ENCODE measurements at regions not wholly inside any gene's neighbourhood (a gene's known extent, or its start where the extent isn't known, plus 50 kb on each side); places are given as distances from the start of the nearest gene placed in this dataset.

- no peaks in the 10 kb centered on the region for H3K36me3 Mint-ChIP-seq
- H3K27ac ChIP-seq (ENCODE audit: low read length) = no peak overlapping the region
- H3K4me1 Mint-ChIP-seq = no peaks in the 10 kb centered on the region
- H3K36me3 ChIP-seq (ENCODE audit: control insufficient read depth, insufficient read depth, low read length) = no peaks in the 10 kb centered on the region
- no peak overlapping the region for H3K27ac Mint-ChIP-seq
- WGBS (ENCODE audit: insufficient coverage) = 55% methylated on average over 3 of the region's 3 CpGs
- TF ChIP-seq CTCF (IDR thresholded peaks at IDR 0.05) = no peak
- no peaks in the 10 kb centered on the region for H3K27me3 ChIP-seq (ENCODE audit: control insufficient read depth, insufficient read depth, low read length)
- no peaks in the 10 kb centered on the region for H3K27me3 Mint-ChIP-seq (ENCODE audit: low read depth in 2 of 2)
- DNase-seq (no peak), ATAC-seq (no peak)
- H3K9me3 ChIP-seq (ENCODE audit: control insufficient read depth, insufficient read depth, low read length) = no peaks in the 10 kb centered on the region
- intact Hi-C loops (cut with micrococcal nuclease) = no loop called here
- no peak overlapping the region for H3K4me3 Mint-ChIP-seq
- no peak overlapping the region for H3K4me3 ChIP-seq (ENCODE audit: low read length)
- H3K4me1 ChIP-seq (ENCODE audit: control insufficient read depth, insufficient read depth, low read length) = no peaks in the 10 kb centered on the region
- H3K9me3 Mint-ChIP-seq = peaks cover 10 to 28% of the 10 kb centered on the region in 2 donors
These were observed 533.2 kb upstream of the SEMA6A start for GRCh38 chr5:117107859-117108258.

- Histone ChIP-seq H3K4me3 (ENCODE audit: low read length) (no peak overlapping the region), H3K9me3 (ENCODE audit: control insufficient read depth, insufficient read depth, low read length) (no peaks in the 10 kb centered on the region), H3K4me1 (ENCODE audit: control insufficient read depth, insufficient read depth, low read length) (no peaks in the 10 kb centered on the region), H3K36me3 (ENCODE audit: control insufficient read depth, insufficient read depth, low read length) (no peaks in the 10 kb centered on the region), H3K27me3 (ENCODE audit: control insufficient read depth, insufficient read depth, low read length) (no peaks in the 10 kb centered on the region), H3K27ac (ENCODE audit: low read length) (no peak overlapping the region)
- H3K36me3 Mint-ChIP-seq = no peaks in the 10 kb centered on the region
- no peak for DNase-seq
- intact Hi-C loops (cut with micrococcal nuclease) = no loop called here
- H3K9me3 Mint-ChIP-seq = peaks cover 12 to 25% of the 10 kb centered on the region in 2 donors
- no peaks in the 10 kb centered on the region for H3K27me3 Mint-ChIP-seq (ENCODE audit: low read depth in 2 of 2)
- H3K27ac Mint-ChIP-seq = no peak overlapping the region
- no peaks in the 10 kb centered on the region for H3K4me1 Mint-ChIP-seq
- 82% methylated on average over 3 of the region's 4 CpGs for WGBS (ENCODE audit: insufficient coverage)
- no peak for ATAC-seq
- TF ChIP-seq CTCF (IDR thresholded peaks at IDR 0.05) = no peak
- no peak overlapping the region for H3K4me3 Mint-ChIP-seq
These were observed 529.1 kb upstream of the SEMA6A start for GRCh38 chr5:117103703-117104102.

- no peaks in the 10 kb centered on the region for H3K27me3 ChIP-seq (ENCODE audit: control insufficient read depth, insufficient read depth, low read length)
- no peaks in the 10 kb centered on the region for H3K9me3 ChIP-seq (ENCODE audit: control insufficient read depth, insufficient read depth, low read length)
- H3K27me3 Mint-ChIP-seq (ENCODE audit: low read depth in 2 of 2) = no peaks in the 10 kb centered on the region
- no peak for TF ChIP-seq CTCF (IDR thresholded peaks at IDR 0.05)
- no peaks in the 10 kb centered on the region for H3K4me1 Mint-ChIP-seq
- H3K36me3 ChIP-seq (ENCODE audit: control insufficient read depth, insufficient read depth, low read length) = no peaks in the 10 kb centered on the region
- H3K4me3 Mint-ChIP-seq = no peak overlapping the region
- no peak overlapping the region for H3K4me3 ChIP-seq (ENCODE audit: low read length)
- DNase-seq (no peak), ATAC-seq (no peak)
- no peak overlapping the region for H3K27ac ChIP-seq (ENCODE audit: low read length)
- no peaks in the 10 kb centered on the region for H3K36me3 Mint-ChIP-seq
- H3K4me1 ChIP-seq (ENCODE audit: control insufficient read depth, insufficient read depth, low read length) = no peaks in the 10 kb centered on the region
- intact Hi-C loops (cut with micrococcal nuclease) = no loop called here
- H3K27ac Mint-ChIP-seq = no peak overlapping the region
- peaks cover 13 to 24% of the 10 kb centered on the region in 2 donors for H3K9me3 Mint-ChIP-seq
These were observed 528.0 kb upstream of the SEMA6A start for GRCh38 chr5:117102591-117102990.

GRCh38 chr5:117100176-117100575, 525.6 kb upstream of the SEMA6A start:
- no peaks in the 10 kb centered on the region for H3K4me1 ChIP-seq (ENCODE audit: control insufficient read depth, insufficient read depth, low read length)
- H3K27ac ChIP-seq (ENCODE audit: low read length) = no peak overlapping the region
- Mint-ChIP-seq H3K4me1 (no peaks in the 10 kb centered on the region), H3K9me3 (peaks cover 9 to 17% of the 10 kb centered on the region in 2 donors), H3K27ac (no peak overlapping the region), H3K27me3 (ENCODE audit: low read depth in 2 of 2) (no peaks in the 10 kb centered on the region), H3K4me3 (no peak overlapping the region), H3K36me3 (no peaks in the 10 kb centered on the region)
- ATAC-seq (no peak), DNase-seq (no peak)
- 86% methylated on average over 1 of the region's 1 CpG for WGBS (ENCODE audit: insufficient coverage)
- H3K4me3 ChIP-seq (ENCODE audit: low read length) = no peak overlapping the region
- H3K9me3 ChIP-seq (ENCODE audit: control insufficient read depth, insufficient read depth, low read length) = no peaks in the 10 kb centered on the region
- H3K27me3 ChIP-seq (ENCODE audit: control insufficient read depth, insufficient read depth, low read length) = no peaks in the 10 kb centered on the region
- H3K36me3 ChIP-seq (ENCODE audit: control insufficient read depth, insufficient read depth, low read length) = no peaks in the 10 kb centered on the region
- TF ChIP-seq CTCF (IDR thresholded peaks at IDR 0.05) = no peak
- intact Hi-C loops (cut with micrococcal nuclease) = no loop called here
